HG03575 (cell line): ENCODE measurements at regions not wholly inside any gene's neighbourhood (a gene's known extent, or its start where the extent isn't known, plus 50 kb on each side); places are given as distances from the start of the nearest gene placed in this dataset.
"Not testable (repeated sequence)": the region's sequence is repeated elsewhere in the genome, so short reads cannot be mapped to it uniquely, and the experiment has no call there.

Experiments
- ATAC-seq: cut with Tn5 transposase; IDR thresholded peaks from one replicate; pipeline ENCODE4 v1.9.1; 2021; ENCODE audit not compliant: unreplicated experiment, insufficient number of reproducible peaks, low FRiP score; ENCODE audit errors: extremely low read depth

GRCh38 chr6:166715992-166716391 is 88.9 kb upstream of the RPS6KA2 start:
- ATAC-seq = no peak

DNA sequence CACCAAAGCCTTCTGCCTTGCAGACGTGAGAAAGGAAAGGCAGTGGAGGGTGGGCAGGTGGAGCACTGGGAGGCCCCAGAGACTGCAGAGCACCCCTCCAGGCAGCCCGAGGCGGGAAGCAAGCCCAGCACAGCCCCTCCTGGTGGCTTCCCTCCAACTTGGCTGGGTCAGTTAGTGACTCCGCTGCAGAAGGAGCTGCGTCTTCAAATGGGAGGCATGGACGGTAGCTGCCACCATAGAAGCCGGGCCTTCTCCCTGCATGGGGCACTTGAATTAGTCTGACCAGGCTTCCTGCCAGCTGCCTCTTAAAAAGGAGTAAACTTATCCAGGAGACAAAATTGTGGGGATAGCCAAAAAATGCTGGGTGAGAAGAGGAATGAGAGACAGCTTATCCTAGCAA is 88.0 kb upstream of the RPS6KA2 start:
- no peak for ATAC-seq

- ATAC-seq = no peak
These were observed 87.5 kb upstream of the RPS6KA2 start for GRCh38 chr6:166714581-166714980.

DNA sequence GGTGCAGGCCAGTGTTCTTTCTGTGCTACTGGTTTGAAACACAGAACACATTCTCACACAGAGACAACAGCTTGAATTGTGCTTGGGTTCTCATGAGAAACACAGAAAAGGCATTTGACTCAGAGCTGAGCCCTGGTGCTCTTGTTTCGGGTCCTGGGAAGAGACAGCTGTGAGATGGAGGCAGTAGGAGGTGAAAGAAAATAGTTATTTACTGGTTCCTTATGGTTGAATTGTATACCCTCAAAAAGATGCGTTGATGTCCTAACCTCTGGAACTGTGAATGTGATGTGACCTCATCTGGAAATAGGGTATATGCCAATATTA is 87.1 kb upstream of the RPS6KA2 start:
- no peak for ATAC-seq

DNA sequence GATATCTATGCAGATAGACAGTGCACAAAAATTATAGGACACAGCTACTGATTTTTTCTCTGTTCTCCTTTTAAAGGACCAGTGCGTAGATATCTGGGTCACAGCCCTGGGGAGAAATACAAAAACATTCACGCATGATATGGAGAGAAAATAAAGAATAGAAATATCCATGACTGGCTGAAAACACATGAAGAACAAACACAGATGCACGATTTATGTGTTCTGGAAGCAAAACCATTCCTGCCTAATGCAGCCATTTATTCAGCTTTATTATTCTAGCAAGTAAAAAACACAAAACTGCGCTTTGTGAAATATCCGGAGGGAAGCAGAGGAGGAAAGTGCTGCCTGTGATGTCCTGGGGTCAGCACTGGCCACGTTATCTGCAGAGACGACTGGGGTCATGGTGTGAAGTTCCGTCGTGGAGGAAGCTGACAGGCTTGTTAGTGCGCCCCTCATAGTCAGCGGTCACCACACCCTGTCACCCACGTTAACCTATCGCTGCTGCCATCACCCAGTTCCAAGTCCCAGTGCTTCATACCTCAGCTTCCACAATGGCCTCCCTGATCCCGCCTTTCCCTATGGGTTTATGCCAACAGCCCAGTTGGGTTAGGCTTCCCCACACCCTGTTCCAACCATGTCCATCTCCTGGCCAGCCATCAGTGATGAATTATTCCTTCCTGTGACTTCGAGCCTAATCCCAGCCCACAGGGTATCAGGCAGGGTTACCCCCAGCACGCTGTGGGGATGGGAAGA is 86.6 kb upstream of the RPS6KA2 start:
- ATAC-seq = no peak

GRCh38 chr6:166712286-166713228 is 85.5 kb upstream of the RPS6KA2 start:
- ATAC-seq = no peak

- no peak for ATAC-seq
These were observed 83.0 kb upstream of the RPS6KA2 start for GRCh38 chr6:166710084-166710483.

GRCh38 chr6:166708460-166708859 is 81.4 kb upstream of the RPS6KA2 start:
- no peak for ATAC-seq

DNA sequence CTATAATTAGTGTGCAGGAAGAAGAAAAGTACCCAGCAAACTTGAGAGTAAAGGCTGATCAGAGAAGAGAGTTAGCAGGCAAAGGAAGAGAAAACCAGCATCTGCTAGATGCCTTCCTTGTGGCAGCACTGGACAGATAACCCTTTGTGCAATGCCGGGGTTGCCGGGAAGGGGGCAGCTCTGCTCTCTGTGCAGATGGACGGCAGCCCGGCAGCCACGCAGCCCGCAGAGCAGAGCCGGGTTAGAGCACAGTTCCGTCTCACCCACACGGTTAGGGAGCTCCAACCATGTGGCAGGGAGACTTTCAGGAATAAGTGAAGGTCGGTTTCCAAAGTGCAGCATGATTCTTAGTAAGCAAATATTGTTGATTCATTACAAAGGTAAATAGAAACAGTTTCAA is 80.0 kb upstream of the RPS6KA2 start:
- ATAC-seq = no peak

DNA sequence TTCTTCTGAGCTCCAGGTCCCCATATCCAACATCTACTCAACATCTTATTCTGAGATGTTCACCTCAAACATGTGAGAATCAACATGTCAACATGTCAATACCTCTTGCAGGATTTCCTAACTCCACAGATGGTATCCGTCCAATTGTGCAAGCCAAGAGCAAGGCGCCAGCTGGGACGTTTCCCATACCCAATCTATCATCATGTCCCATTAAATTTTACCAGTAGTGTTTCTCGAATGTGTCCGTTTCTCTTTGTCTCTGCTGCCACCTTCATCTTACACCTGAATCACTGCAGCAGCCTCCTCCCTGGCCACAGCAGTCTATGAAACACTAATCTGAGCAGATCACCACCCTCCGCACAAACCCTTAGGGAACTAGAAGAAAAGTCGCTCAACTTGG is 78.0 kb upstream of the RPS6KA2 start:
- no peak for ATAC-seq

- no peak for ATAC-seq
These were observed 77.1 kb upstream of the RPS6KA2 start for GRCh38 chr6:166704171-166704570.

DNA sequence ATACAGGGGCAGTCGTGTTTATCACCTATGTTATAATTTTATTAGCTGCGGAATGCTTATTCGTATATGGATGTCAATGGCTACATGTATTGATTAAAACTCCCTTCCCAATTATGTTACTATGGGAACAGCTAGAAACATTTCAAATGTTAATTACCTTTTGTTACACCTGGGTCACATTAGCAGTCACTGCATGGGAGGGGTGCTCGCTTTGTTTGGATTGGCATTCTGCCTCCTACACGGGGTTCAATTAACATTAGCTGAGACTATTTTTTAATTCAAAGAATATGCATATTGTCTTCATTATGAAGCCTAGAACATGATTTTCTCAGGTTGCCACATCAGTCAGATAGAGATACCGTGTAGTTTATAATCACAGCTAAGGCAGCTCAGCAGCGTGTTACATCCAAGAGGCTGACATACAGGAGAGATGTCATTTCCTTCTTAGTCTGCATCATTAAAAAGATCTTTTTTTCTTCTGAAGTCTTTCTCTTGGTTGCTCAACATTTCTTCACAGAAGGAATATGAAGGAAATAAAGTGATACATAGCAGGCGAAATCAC is 76.2 kb upstream of the RPS6KA2 start:
- no peak for ATAC-seq

DNA sequence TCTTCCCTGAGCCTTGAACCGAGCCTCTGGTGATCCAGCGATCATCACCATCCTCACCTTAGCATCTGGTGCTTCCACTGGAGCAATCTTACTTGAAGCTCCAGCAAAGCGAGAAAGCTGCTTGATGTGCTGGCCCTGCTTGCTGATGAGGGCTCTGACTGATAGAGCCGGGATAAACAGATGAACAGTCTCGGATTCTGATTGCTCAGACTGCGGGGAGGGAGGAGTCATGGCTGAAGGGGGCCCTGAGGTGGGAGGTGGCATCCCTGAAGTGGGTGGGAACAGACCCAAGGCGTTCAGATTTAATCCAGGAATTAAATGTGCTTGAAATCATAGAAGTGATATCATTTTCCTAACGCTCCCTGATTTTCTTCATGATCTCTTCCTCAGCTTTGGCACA is 74.4 kb upstream of the RPS6KA2 start:
- ATAC-seq = not testable (repeated sequence)

DNA sequence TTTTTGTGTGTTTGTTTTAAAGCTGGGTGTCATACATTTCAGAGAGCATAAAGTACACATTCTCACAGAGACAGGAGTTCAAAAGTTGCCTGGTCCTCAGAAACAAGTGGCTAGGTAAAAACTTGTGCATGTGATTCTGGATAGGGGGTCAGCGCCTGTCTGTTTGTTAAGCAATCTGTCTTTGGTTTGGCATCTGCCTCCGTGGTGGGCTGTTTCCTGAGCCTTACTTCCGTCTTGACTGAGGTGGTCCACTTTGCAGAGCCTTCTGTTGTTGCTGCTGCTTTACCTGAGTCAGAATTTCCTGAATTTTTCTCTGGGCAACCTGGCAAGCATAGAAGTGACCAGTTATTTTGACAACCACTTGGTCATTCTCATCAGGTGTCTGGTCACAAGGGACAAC is 73.8 kb upstream of the RPS6KA2 start:
- ATAC-seq = not testable (repeated sequence)

- no peak for ATAC-seq
These were observed 70.1 kb upstream of the RPS6KA2 start for GRCh38 chr6:166697113-166697512.

DNA sequence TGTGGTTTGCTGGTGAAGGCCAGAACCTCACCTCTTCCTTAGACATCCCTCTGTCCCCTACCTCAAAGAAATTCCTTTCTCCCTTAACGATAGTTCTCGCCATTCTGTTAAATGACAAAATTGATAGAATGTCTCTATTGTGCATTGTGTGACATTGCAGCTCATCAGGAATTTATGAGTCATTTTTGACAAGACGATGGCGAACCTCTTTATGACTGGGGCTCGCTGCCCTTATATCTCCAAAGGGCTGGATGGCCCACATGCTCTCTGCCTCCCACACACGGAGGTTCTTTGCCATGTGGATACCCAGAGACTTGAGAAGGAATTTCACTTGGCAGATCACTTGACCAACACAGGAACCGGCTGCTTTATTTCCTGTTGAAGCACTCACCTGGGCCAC is 66.8 kb upstream of the RPS6KA2 start:
- ATAC-seq = no peak

GRCh38 chr6:166692723-166693302 is 65.8 kb upstream of the RPS6KA2 start:
- ATAC-seq = no peak

GRCh38 chr6:166691746-166692145 is 64.7 kb upstream of the RPS6KA2 start:
- no peak for ATAC-seq

DNA sequence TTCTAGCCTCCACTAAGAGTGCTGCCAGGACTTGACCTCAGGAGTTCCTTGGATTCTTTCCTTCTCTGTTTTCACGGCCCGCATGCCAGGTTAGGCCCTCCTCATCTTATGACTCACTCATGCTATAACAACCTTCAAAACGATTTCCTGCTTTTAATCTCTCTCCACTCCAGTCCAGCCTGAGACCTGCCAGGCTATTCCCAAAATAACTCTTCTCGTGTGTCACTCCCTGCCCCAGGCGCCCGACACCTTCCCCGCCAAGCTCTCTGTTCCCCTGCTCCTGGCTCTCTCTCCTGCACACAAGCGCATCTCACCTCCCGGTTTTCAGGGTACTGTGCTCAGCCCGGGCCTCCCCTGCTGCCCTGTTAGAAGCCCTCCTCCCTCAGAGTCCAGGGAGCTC is 64.1 kb upstream of the RPS6KA2 start:
- ATAC-seq = no peak

DNA sequence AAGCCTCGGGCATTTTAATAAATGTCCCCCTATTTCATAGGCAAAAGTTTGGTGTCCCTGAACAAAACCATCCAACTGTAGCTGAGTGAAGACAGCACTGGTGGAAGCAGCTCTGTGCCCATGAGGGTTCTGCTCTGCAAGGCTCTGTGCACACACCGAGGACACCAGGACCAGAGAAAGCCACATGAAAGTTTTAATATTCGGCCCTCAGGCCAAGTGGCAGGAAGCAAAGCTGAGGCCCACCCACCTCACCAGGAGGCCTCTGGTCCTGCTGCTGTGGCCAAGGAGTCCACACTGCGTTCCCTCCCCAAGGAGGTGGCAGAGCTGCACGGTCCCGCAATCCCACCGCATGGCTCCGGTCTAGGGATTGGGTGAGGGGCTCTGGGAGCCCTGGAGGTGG is 62.6 kb upstream of the RPS6KA2 start:
- no peak for ATAC-seq
